Astrocyte (in vitro differentiated cells and primary cell): ENCODE measurements at regions not wholly inside any gene's neighbourhood (a gene's known extent, or its start where the extent isn't known, plus 50 kb on each side); places are given as distances from the start of the nearest gene placed in this dataset.
A peak's percentile ranks its signal among the peaks of the same experiment; 100 is the strongest.

Experiments used
- DNase-seq: peaks from one replicate; pipeline ENCODE4 v3.0.0-alpha.2; 2010; ENCODE audit warnings: low read depth
- FAIRE-seq: peaks from 2 replicates; lab custom pipeline; 2011; peaks lifted over from hg19 to GRCh38; lab: Jason Lieb, UNC
- H2AFZ ChIP-seq: 2 replicates; pipeline ENCODE4 v1.6.0; 2012; ENCODE audit warnings: low read depth, low read length, inconsistent platforms
- H3K27ac ChIP-seq: 2 replicates; pipeline ENCODE4 v1.5.1; 2011; ENCODE audit warnings: low read depth, low read length, inconsistent platforms
- H3K27me3 ChIP-seq: 2 replicates; pipeline ENCODE4 v1.6.0; 2011; ENCODE audit warnings: low read length, inconsistent platforms; ENCODE audit not compliant: insufficient read depth
- H3K36me3 ChIP-seq: 2 replicates; pipeline ENCODE4 v1.5.1; 2011; ENCODE audit warnings: low read length, inconsistent platforms; ENCODE audit not compliant: insufficient read depth
- H3K4me1 ChIP-seq: 2 replicates; pipeline ENCODE4 v1.5.1; 2011; ENCODE audit warnings: low read length, inconsistent platforms; ENCODE audit not compliant: insufficient read depth
- H3K4me2 ChIP-seq: 2 replicates; pipeline ENCODE4 v1.6.0; 2012; ENCODE audit warnings: low read length, inconsistent platforms
- H3K4me3 ChIP-seq: 2 replicates; pipeline ENCODE4 v1.5.1; 2011; ENCODE audit warnings: low read depth, mild to moderate bottlenecking, low read length, inconsistent platforms; ENCODE audit not compliant: insufficient read depth
- H3K79me2 ChIP-seq: 2 replicates; pipeline ENCODE4 v1.6.0; 2012; ENCODE audit warnings: mild to moderate bottlenecking, low read length, inconsistent platforms; ENCODE audit not compliant: insufficient read depth
- H3K9ac ChIP-seq: 2 replicates; pipeline ENCODE4 v1.6.0; 2012; ENCODE audit warnings: mild to moderate bottlenecking, low read length, inconsistent platforms
- H3K9me3 ChIP-seq: 2 replicates; pipeline ENCODE4 v1.5.1; 2012; ENCODE audit warnings: low read depth, mild to moderate bottlenecking, low read length, inconsistent platforms; ENCODE audit not compliant: insufficient read depth
- H4K20me1 ChIP-seq: 2 replicates; pipeline ENCODE4 v1.6.0; 2012; ENCODE audit warnings: low read length, inconsistent platforms; ENCODE audit not compliant: insufficient read depth
- H3K27ac Mint-ChIP-seq: one replicate; pipeline ENCODE4 v1.8.0; 2021; ENCODE audit warnings: mild to moderate bottlenecking, mixed read lengths; ENCODE audit not compliant: unreplicated experiment
- H3K27me3 Mint-ChIP-seq: one replicate; pipeline ENCODE4 v1.8.0; 2021; ENCODE audit warnings: low read depth, mixed read lengths; ENCODE audit not compliant: unreplicated experiment
- H3K36me3 Mint-ChIP-seq: one replicate; pipeline ENCODE4 v1.8.0; 2021; ENCODE audit warnings: low read depth, mixed read lengths; ENCODE audit not compliant: unreplicated experiment
- H3K4me1 Mint-ChIP-seq: one replicate; pipeline ENCODE4 v1.8.0; 2021; ENCODE audit warnings: low read depth, mixed read lengths; ENCODE audit not compliant: unreplicated experiment
- H3K4me3 Mint-ChIP-seq: one replicate; pipeline ENCODE4 v1.8.0; 2021; ENCODE audit warnings: mild to moderate bottlenecking, moderate library complexity, mixed read lengths; ENCODE audit not compliant: unreplicated experiment
- H3K9me3 Mint-ChIP-seq: one replicate; pipeline ENCODE4 v1.8.0; 2021; ENCODE audit warnings: mild to moderate bottlenecking, mixed read lengths; ENCODE audit not compliant: unreplicated experiment
- CTCF ChIP-seq: IDR thresholded peaks from 2 replicates; pipeline ENCODE4 v1.5.1; 2011; ENCODE audit warnings: low read depth, mild to moderate bottlenecking, inconsistent platforms, low read length, moderate library complexity; ENCODE audit not compliant: insufficient read depth
- EZH2 ChIP-seq: IDR thresholded peaks from 2 replicates; pipeline ENCODE4 v1.6.1; 2012; ENCODE audit warnings: mild to moderate bottlenecking, low read length, inconsistent platforms; ENCODE audit not compliant: insufficient read depth

- H3K27me3 Mint-ChIP-seq = peaks cover 7% of the 10 kb centered on the region
- Histone ChIP-seq H3K4me3 (peak overlapping the region; percentile 7), H3K9me3 (no peaks in the 10 kb centered on the region), H3K27ac (peak overlapping the region; percentile 92), H3K36me3 (no peaks in the 10 kb centered on the region), H2AFZ (no peak overlapping the region), H3K4me2 (peak overlapping the region; percentile 64), H3K4me1 (peaks cover 54% of the 10 kb centered on the region), H4K20me1 (no peaks in the 10 kb centered on the region), H3K79me2 (no peaks in the 10 kb centered on the region), H3K27me3 (no peaks in the 10 kb centered on the region), H3K9ac (peak overlapping the region; percentile 89)
- no peak overlapping the region for H3K4me3 Mint-ChIP-seq
- FAIRE-seq (peak; percentile 99), DNase-seq (peak; percentile 98)
- peaks cover 62% of the 10 kb centered on the region for H3K4me1 Mint-ChIP-seq
- H3K9me3 Mint-ChIP-seq = no peaks in the 10 kb centered on the region
- peak overlapping the region; percentile 97 for H3K27ac Mint-ChIP-seq
- no peak for TF ChIP-seq CTCF
- no peak for TF ChIP-seq EZH2
- no peaks in the 10 kb centered on the region for H3K36me3 Mint-ChIP-seq
These were observed 54.3 kb upstream of the TARBP1 start for GRCh38 chr1:234533034-234533891.

GRCh38 chr1:234532503-234532922 lies 53.5 kb upstream of the TARBP1 start:
- Histone ChIP-seq H3K36me3 (no peaks in the 10 kb centered on the region), H3K9me3 (no peaks in the 10 kb centered on the region), H3K27ac (peak overlapping the region; percentile 92), H4K20me1 (no peaks in the 10 kb centered on the region), H2AFZ (no peak overlapping the region), H3K4me1 (peaks cover 54% of the 10 kb centered on the region), H3K4me2 (peak overlapping the region; percentile 64), H3K9ac (peak overlapping the region; percentile 89), H3K79me2 (no peaks in the 10 kb centered on the region), H3K27me3 (no peaks in the 10 kb centered on the region), H3K4me3 (no peak overlapping the region)
- no peak for TF ChIP-seq CTCF
- H3K4me3 Mint-ChIP-seq = no peak overlapping the region
- no peaks in the 10 kb centered on the region for H3K9me3 Mint-ChIP-seq
- peak; percentile 28 for DNase-seq
- FAIRE-seq = no peak
- peaks cover 63% of the 10 kb centered on the region for H3K4me1 Mint-ChIP-seq
- H3K27ac Mint-ChIP-seq = peak overlapping the region; percentile 97
- H3K36me3 Mint-ChIP-seq = no peaks in the 10 kb centered on the region
- H3K27me3 Mint-ChIP-seq = peaks cover 4% of the 10 kb centered on the region

- Histone ChIP-seq H3K9ac (peak overlapping the region; percentile 89), H3K4me1 (peaks cover 54% of the 10 kb centered on the region), H3K4me2 (peak overlapping the region; percentile 64), H3K9me3 (no peaks in the 10 kb centered on the region), H3K27ac (peak overlapping the region; percentile 92), H2AFZ (peak overlapping the region; percentile 76), H3K4me3 (peak overlapping the region; percentile 11), H3K36me3 (no peaks in the 10 kb centered on the region), H3K79me2 (no peaks in the 10 kb centered on the region), H4K20me1 (no peaks in the 10 kb centered on the region), H3K27me3 (no peaks in the 10 kb centered on the region)
- H3K27ac Mint-ChIP-seq = peak overlapping the region; percentile 97
- no peaks in the 10 kb centered on the region for H3K36me3 Mint-ChIP-seq
- no peaks in the 10 kb centered on the region for H3K27me3 Mint-ChIP-seq
- FAIRE-seq = no peak
- H3K4me1 Mint-ChIP-seq = peaks cover 65% of the 10 kb centered on the region
- TF ChIP-seq CTCF (no peak), EZH2 (no peak)
- H3K9me3 Mint-ChIP-seq = no peaks in the 10 kb centered on the region
- peak; percentile 80 for DNase-seq
- H3K4me3 Mint-ChIP-seq = no peak overlapping the region
These were observed 52.2 kb upstream of the TARBP1 start for GRCh38 chr1:234531151-234531635.
